H9 (cell line): ENCODE measurements at regions not wholly inside any gene's neighbourhood (a gene's known extent, or its start where the extent isn't known, plus 50 kb on each side); places are given as distances from the start of the nearest gene placed in this dataset.

Experiments
- DNase-seq: peaks from one replicate; pipeline ENCODE4 v3.0.0-alpha.2; 2017
- H2AFZ ChIP-seq: one replicate; pipeline ENCODE4 v1.6.1; 2013; ENCODE audit warnings: mild to moderate bottlenecking, low read length, control low read depth, moderate library complexity
- H2AK5ac ChIP-seq: 2 replicates; pipeline ENCODE4 v1.6.1; 2013; ENCODE audit warnings: low read length, control low read depth, mixed read lengths; ENCODE audit not compliant: insufficient read length
- H2BK120ac ChIP-seq: one replicate; pipeline ENCODE4 v1.6.1; 2013; ENCODE audit warnings: low read depth, mild to moderate bottlenecking, low read length, control low read depth, inconsistent platforms; ENCODE audit not compliant: poor library complexity, severe bottlenecking
- H2BK12ac ChIP-seq: 2 replicates; pipeline ENCODE4 v1.6.1; 2013; ENCODE audit warnings: low read length, control low read depth, mixed read lengths, low read depth; ENCODE audit not compliant: insufficient read length
- H2BK15ac ChIP-seq: 2 replicates; pipeline ENCODE4 v1.6.1; 2013; ENCODE audit warnings: low read depth, low read length, control low read depth
- H2BK20ac ChIP-seq: one replicate; pipeline ENCODE4 v1.6.1; 2013; ENCODE audit warnings: low read depth, mild to moderate bottlenecking, low read length, control low read depth, inconsistent platforms; ENCODE audit not compliant: poor library complexity, severe bottlenecking
- H2BK5ac ChIP-seq: 2 replicates; pipeline ENCODE4 v1.6.1; 2013; ENCODE audit warnings: low read length, control low read depth, mixed read lengths; ENCODE audit not compliant: insufficient read length
- H3K14ac ChIP-seq: 2 replicates; pipeline ENCODE4 v1.6.1; 2013; ENCODE audit warnings: low read length, control low read depth; ENCODE audit not compliant: insufficient read depth
- H3K18ac ChIP-seq: 2 replicates; pipeline ENCODE4 v1.6.1; 2013; ENCODE audit warnings: low read depth, mild to moderate bottlenecking, mixed read lengths, low read length, control low read depth; ENCODE audit not compliant: insufficient read length
- H3K23ac ChIP-seq: 2 replicates; pipeline ENCODE4 v1.6.1; 2013; ENCODE audit warnings: low read length, control low read depth, mixed read lengths, low read depth; ENCODE audit not compliant: insufficient read length
- H3K23me2 ChIP-seq: 2 replicates; pipeline ENCODE4 v1.6.1; 2013; ENCODE audit warnings: low read depth, mild to moderate bottlenecking, mixed read lengths, low read length, control low read depth; ENCODE audit not compliant: insufficient read length, poor library complexity, severe bottlenecking
- H3K27ac ChIP-seq: 2 replicates; pipeline ENCODE4 v1.5.1; 2013; ENCODE audit warnings: low read length, control low read depth, mixed read lengths, low read depth; ENCODE audit not compliant: insufficient read length
- H3K27me3 ChIP-seq: 2 replicates; pipeline ENCODE4 v1.6.1; 2013; ENCODE audit warnings: low read length, control low read depth, inconsistent platforms; ENCODE audit not compliant: insufficient read depth
- H3K4ac ChIP-seq: 2 replicates; pipeline ENCODE4 v1.6.1; 2013; ENCODE audit warnings: low read depth, mild to moderate bottlenecking, control low read depth, inconsistent platforms, low read length, moderate library complexity
- H3K4me1 ChIP-seq: 2 replicates; pipeline ENCODE4 v1.6.1; 2013; ENCODE audit warnings: low read length, control low read depth, inconsistent platforms; ENCODE audit not compliant: insufficient read depth
- H3K4me2 ChIP-seq: 2 replicates; pipeline ENCODE4 v1.6.1; 2013; ENCODE audit warnings: low read length, control low read depth, mixed read lengths; ENCODE audit not compliant: insufficient read length, insufficient read depth
- H3K56ac ChIP-seq: 2 replicates; pipeline ENCODE4 v1.6.1; 2013; ENCODE audit warnings: low read depth, mild to moderate bottlenecking, mixed read lengths, low read length, control low read depth; ENCODE audit not compliant: insufficient read length
- H3K79me1 ChIP-seq: 2 replicates; pipeline ENCODE4 v1.6.1; 2013; ENCODE audit warnings: low read depth, mild to moderate bottlenecking, moderate library complexity, low read length, control low read depth, inconsistent platforms; ENCODE audit not compliant: insufficient read depth, poor library complexity, severe bottlenecking
- H3K79me2 ChIP-seq: 2 replicates; pipeline ENCODE4 v1.6.1; 2013; ENCODE audit warnings: low read length, control low read depth, inconsistent platforms; ENCODE audit not compliant: insufficient read depth
- H3K9ac ChIP-seq: 2 replicates; pipeline ENCODE4 v1.6.1; 2013; ENCODE audit warnings: low read length, control low read depth, mixed read lengths; ENCODE audit not compliant: insufficient read length; ENCODE audit errors: extremely low read depth
- H3K9me3 ChIP-seq: one replicate; pipeline ENCODE4 v1.6.1; 2013; ENCODE audit warnings: low read depth, low read length, inconsistent platforms; ENCODE audit not compliant: control insufficient read depth
- H3T11ph ChIP-seq: one replicate; pipeline ENCODE4 v1.6.1; 2013; ENCODE audit warnings: mild to moderate bottlenecking, low read length, control low read depth, inconsistent platforms
- H4K20me1 ChIP-seq: one replicate; pipeline ENCODE4 v1.6.1; 2013; ENCODE audit not compliant: control insufficient read depth, insufficient read length, insufficient read depth
- H4K5ac ChIP-seq: 2 replicates; pipeline ENCODE4 v1.6.1; 2013; ENCODE audit warnings: low read depth, mild to moderate bottlenecking, mixed read lengths, low read length, control low read depth; ENCODE audit not compliant: insufficient read length
- H4K8ac ChIP-seq: replicated peaks from 2 replicates; pipeline ENCODE4 v1.6.1; 2013; ENCODE audit warnings: low read length, control low read depth, mixed read lengths, low read depth; ENCODE audit not compliant: insufficient read length
- H4K91ac ChIP-seq: 2 replicates; pipeline ENCODE4 v1.6.1; 2013; ENCODE audit warnings: low read depth, mild to moderate bottlenecking, moderate library complexity, mixed read lengths, low read length, control low read depth; ENCODE audit not compliant: insufficient read length
- H3K27ac Mint-ChIP-seq, 3 experiments: 2 replicates in 2 of 3; 3 replicates in 1 of 3; pipeline ENCODE4 v1.8.0; 2020 to 2021; ENCODE audit warnings: mixed read lengths in 3 of 3, mild to moderate bottlenecking in 1 of 3, moderate library complexity in 1 of 3
- H3K27me3 Mint-ChIP-seq: 2 replicates; pipeline ENCODE4 v1.8.0; 2021; ENCODE audit warnings: low read depth, mild to moderate bottlenecking, moderate library complexity, mixed read lengths
- H3K36me3 Mint-ChIP-seq, 3 experiments: 2 replicates in 2 of 3; 3 replicates in 1 of 3; pipeline ENCODE4 v1.8.0; 2020 to 2021; ENCODE audit warnings: low read depth in 3 of 3, mixed read lengths in 3 of 3; ENCODE audit not compliant: insufficient read depth in 1 of 3
- H3K4me1 Mint-ChIP-seq, 2 experiments: 2 replicates each; pipeline ENCODE4 v1.8.0; 2020; ENCODE audit warnings: mixed read lengths in 2 of 2
- H3K4me3 Mint-ChIP-seq, 2 experiments: 2 replicates in 1 of 2; 3 replicates in 1 of 2; pipeline ENCODE4 v1.8.0; 2020 to 2021; ENCODE audit warnings: mild to moderate bottlenecking in 2 of 2, mixed read lengths in 2 of 2, moderate library complexity in 1 of 2
- H3K9me3 Mint-ChIP-seq, 2 experiments: 2 replicates in 1 of 2; 3 replicates in 1 of 2; pipeline ENCODE4 v1.8.0; 2020; ENCODE audit warnings: mild to moderate bottlenecking in 2 of 2, mixed read lengths in 2 of 2, moderate library complexity in 1 of 2
- CTCF ChIP-seq: fragments of 200-600 bp; sonication (generic); conservative IDR thresholded peaks from 3 replicates; pipeline ENCODE4 v1.8.0; 2021; ENCODE audit warnings: antibody characterized with exemption, mild to moderate bottlenecking
- whole genome bisulfite sequencing: extraction: QIAGEN DNeasy Blood & Tissue Kit; methylation state at CpG from one replicate; pipeline ENCODE4 v1.1.7; 2013; ENCODE audit warnings: missing lambda C conversion rate, low lambda C conversion rate, mixed read lengths; ENCODE audit not compliant: insufficient read length; ENCODE audit errors: extremely low coverage; 5-methylcytosine and 5-hydroxymethylcytosine counted together

DNA sequence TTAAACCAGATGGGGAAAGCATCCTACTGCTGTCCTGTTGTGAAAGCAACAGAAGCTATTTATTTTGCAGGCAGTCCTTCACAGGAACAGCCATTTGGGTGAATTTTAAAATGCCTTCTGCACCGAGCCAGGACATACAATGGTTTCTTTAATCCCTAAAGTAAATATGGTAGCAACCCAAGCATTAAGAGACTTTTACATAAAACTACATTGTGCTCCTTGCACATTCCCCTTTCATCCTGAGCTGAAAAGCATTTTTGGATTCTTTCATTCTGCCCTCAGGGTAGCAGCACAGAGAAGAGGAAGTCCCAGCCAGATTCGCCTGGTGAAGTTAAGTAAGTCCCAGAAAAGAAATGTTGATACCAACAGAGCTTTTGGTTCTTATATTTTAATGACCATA, 84.0 kb upstream of the FAM3C start:
- Histone ChIP-seq H2BK15ac (no peak overlapping the region), H4K8ac (no peak overlapping the region), H2BK12ac (no peak overlapping the region), H3K4me1 (peaks cover 3% of the 10 kb centered on the region; the same call in 1 of the 2 replicates), H4K5ac (no peak overlapping the region), H3K4ac (no peak overlapping the region), H3K4me2 (no peak overlapping the region), H2BK120ac (no peak overlapping the region), H3K79me1 (no peaks in the 10 kb centered on the region), H3K23ac (no peak overlapping the region), H4K20me1 (no peaks in the 10 kb centered on the region), H3K56ac (no peak overlapping the region), H4K91ac (no peak overlapping the region), H2AK5ac (no peak overlapping the region), H3K27ac (no peak overlapping the region), H2BK20ac (no peak overlapping the region), H3K23me2 (no peaks in the 10 kb centered on the region), H3K9me3 (no peaks in the 10 kb centered on the region), H2AFZ (no peak overlapping the region), H3K79me2 (no peaks in the 10 kb centered on the region), H3K18ac (no peak overlapping the region), H3T11ph (no peak overlapping the region), H2BK5ac (no peak overlapping the region), H3K14ac (no peak overlapping the region), H3K9ac (no peak overlapping the region), H3K27me3 (no peaks in the 10 kb centered on the region)
- DNase-seq, result no peak
- peaks cover 6 to 7% of the 10 kb centered on the region in 2 experiments; a peak in 3 of 5 replicates for H3K9me3 Mint-ChIP-seq
- no peaks in the 10 kb centered on the region for H3K27me3 Mint-ChIP-seq
- peaks cover 23 to 31% of the 10 kb centered on the region in 2 experiments for H3K4me1 Mint-ChIP-seq
- peaks cover 0 to 11% (median 5%) of the 10 kb centered on the region in 3 experiments; a peak in 6 of 7 replicates for H3K36me3 Mint-ChIP-seq
- TF ChIP-seq CTCF, result no peak
- H3K4me3 Mint-ChIP-seq, result peak overlapping the region; percentile 30; a peak in 3 of 5 replicates
- peak overlapping the region; percentile 32 to 89 (median 85); a peak in 6 of 7 replicates for H3K27ac Mint-ChIP-seq
- no CpG with 5 or more reads among the region's 2 CpGs for WGBS
